HUDEP-2 (cell line): ENCODE measurements at regions not wholly inside any gene's neighbourhood (a gene's known extent, or its start where the extent isn't known, plus 50 kb on each side); places are given as distances from the start of the nearest gene placed in this dataset.
"Not testable (repeated sequence)": the region's sequence is repeated elsewhere in the genome, so short reads cannot be mapped to it uniquely, and the experiment has no call there.

ENCODE experiments used
- DNase-seq, 76 experiments: peaks; one replicate each; lab custom pipeline; 2025; ENCODE audit not compliant: unreplicated experiment in 76 of 76; lab: John Stamatoyannopoulos, UW

DNA sequence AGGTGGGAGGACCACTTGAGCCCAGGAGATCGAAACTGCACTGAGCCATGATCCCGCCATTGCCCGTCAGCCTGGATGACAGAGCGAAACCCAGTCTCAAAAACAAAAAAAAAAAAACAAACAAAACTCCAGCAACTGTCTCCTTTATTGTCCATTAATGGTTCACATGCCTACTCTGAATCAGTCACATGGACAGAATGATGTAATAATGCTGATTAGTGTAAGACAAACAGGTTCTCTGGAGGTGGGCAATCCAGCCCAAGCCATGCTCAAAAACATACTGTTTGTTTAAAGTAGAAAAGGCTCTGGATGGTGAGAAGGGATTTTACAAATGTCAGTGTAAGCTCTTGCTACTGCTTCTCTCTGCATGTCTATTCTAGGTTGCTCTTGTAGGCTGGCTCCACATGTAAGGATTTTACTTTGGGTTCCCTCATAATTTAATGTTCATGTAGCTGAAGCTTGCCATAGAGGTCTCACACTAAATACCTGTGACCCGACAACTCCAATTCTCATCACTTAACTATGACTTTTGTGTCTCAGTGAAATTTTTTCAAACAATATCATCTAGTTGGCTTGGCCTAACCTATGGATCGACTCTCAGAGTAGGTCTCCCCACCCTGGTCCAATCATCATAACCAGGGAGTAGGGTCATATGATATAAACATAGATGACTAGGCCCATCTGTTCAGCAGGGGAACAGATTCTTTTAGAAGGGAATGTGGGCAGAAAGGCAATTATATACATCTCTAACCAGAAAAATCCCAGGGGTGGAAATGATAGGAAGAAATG lies 83.9 kb upstream of the SLC39A10 start:
- no peak for DNase-seq

GRCh38 chr2:195570329-195570728 lies 86.7 kb upstream of the SLC39A10 start:
- no peak for DNase-seq

- no peak for DNase-seq
Measured at GRCh38 chr2:195569255-195569654, 87.8 kb upstream of the SLC39A10 start.

- not testable (repeated sequence) for DNase-seq
Measured at GRCh38 chr2:195564625-195565135, 92.3 kb upstream of the SLC39A10 start.

DNA sequence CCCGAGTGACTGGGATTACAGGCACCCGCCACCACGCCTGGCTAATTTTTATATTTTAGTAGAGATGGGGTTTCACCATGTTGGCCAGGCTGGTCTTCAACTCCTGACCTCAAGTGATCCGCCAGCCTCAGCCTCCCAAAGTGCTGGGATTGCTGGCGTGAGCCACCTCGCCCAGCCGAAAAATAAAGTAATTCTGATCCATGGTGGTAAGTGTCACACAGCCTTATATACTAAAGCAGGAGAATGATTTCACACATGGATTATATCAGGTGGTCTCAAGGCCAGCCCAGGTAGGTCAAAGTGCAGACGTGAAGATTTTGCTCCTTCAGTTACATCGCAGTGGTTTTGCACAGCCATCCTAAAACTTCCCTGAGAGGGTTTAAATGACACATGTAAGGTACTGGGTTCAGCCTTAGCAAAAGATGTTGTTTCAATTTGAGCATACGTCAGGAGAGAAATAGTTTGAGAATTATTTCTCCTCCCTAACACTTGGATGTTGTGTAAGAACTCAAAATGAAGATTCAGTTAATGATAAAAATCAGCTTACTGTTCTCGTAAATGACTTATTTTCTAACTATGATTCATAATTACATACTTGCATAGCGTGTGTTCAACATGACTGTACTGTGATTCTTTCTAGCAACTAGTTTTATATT lies 93.0 kb upstream of the SLC39A10 start:
- no peak for DNase-seq

- DNase-seq, result peak in 2 of 76 experiments; percentile 7 to 52
Measured at GRCh38 chr2:195562570-195563566, 94.2 kb upstream of the SLC39A10 start.

GRCh38 chr2:195561116-195561921 lies 95.7 kb upstream of the SLC39A10 start:
- no peak for DNase-seq

DNA sequence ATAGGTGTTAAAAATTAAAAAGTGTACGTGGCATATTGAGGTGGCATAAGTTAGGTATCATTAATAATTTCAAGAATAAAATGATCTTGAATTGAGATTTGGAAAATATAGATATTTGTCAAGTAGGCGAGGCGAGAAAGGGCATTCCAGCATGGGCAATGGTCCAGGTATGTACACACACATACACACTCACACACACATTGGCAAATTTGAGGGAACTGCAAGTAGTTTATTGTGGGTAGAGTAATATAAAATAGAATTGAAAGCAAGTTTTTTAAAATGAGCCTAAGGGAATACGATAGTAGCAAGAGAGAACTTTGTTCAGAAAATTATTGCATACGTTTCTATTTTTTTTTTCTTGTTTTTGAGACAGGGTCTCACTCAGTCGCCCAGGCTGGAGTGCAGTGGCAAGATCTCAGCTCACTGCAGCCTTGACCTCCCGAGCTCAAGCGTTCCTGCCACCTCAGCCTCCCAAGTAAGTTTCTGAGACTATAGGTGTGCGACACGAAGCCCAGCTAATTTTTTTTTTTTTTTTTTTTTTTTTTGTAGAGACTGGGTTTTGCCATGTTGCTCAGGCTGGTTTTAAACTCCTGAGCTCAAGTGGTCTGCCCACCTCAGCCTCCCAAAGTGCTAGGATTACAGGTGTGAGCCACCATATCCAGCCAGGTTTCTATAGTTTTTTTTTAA lies 96.7 kb upstream of the SLC39A10 start:
- no peak for DNase-seq

- no peak for DNase-seq
Measured at GRCh38 chr2:195559431-195559914, 97.6 kb upstream of the SLC39A10 start.

- no peak for DNase-seq
Measured at GRCh38 chr2:195555971-195556370, 101.1 kb upstream of the SLC39A10 start.

- DNase-seq, result no peak
Measured at GRCh38 chr2:195552581-195552980, 104.4 kb upstream of the SLC39A10 start.

GRCh38 chr2:195548198-195548940 lies 108.7 kb upstream of the SLC39A10 start:
- DNase-seq, result no peak

DNA sequence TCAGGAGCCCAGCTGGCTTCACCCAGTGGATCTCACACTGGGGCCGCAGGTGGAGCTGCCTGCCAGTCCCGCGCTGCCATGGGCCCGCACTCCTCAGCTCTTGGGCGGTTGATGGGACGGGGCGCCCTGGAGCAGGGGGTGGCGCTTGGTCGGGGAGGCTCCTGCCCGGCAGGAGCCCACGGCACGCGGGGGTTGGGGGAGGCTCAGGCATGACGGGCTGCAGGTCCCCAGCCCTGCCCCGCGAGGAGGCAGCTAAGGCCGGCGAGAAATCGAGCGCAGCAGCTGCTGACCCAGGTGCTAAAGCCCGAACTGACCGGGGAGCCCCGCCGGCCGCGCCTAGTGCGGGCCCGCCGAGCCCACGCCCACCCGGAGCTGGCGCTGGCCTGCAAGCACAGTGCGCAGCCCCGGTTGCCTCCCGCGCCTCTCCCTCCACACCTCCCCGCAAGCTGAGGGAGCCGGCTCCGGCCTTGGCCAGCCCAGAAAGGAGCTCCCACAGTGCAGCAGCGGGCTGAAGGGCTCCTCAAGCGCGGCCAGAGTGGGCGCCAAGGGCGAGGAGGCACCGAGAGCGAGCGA lies 109.7 kb upstream of the SLC39A10 start:
- DNase-seq, result not testable (repeated sequence)

DNA sequence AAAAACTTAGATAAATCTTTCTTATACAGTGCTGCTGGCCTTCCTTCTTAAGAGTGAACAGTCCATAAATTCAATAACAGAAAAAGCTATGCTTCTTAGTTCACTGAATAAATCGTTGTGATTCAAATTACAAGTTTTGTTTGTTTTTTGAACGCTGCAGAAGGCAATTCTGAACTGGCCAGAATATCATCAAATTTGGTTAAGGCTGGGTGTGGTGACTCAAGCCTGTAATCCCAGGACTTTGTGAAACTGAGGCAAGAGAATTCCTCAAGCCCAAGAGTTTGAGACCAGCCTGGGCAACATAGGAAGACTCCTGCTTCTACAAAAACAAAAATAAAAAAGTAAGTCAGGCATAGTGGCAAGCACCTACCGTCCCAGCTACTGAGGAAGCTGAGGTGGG lies 111.2 kb upstream of the SLC39A10 start:
- DNase-seq, result no peak

DNA sequence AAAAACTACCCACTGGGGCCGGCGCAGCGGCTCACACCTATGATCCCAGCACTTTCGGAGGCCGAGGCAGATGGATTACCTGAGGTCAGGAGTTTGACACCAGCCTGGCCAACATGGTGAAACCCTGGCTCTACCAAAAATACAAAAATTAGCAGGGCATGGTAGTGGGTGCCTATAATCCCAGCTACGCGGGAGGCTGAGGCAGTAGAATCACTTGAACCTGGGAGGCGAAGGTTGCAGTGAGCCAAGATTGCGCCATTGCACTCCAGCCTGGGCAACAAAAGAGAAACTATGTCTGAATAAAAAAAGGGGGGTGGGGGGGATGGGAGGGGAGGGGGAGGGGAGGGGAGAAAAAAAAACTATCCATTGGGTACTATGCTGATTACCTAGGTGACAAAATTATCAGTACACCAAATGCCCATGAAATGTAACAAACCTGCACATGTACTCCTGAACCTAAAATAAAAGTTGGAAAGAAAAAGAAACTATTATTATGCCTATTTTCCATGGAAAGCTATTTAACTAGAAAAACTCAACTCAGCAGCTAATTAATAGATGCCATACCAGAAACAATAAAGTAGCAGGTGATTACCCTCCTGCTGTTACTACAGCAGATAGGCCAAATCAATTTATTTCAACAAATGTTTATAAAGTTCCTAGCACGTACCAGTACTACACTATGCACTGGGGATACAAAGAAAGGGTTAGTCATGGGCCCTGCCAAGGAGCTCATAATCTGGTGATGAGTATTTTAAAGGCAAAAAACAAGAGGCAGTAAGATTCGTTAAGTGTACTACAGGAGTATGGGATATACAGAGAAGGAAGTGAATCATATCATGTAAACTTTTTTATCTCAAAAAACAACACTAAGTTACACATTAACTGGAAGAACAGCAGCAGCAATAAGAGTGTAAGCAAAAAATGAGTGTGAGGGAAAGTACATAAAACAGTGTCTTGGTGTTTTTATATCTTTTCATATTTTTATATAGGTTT lies 112.8 kb upstream of the SLC39A10 start:
- peak in 2 of 76 experiments; percentile 17 to 37 for DNase-seq

GRCh38 chr2:195543063-195543462 lies 114.0 kb upstream of the SLC39A10 start:
- DNase-seq, result peak in 1 of 76 experiments; percentile 7

DNA sequence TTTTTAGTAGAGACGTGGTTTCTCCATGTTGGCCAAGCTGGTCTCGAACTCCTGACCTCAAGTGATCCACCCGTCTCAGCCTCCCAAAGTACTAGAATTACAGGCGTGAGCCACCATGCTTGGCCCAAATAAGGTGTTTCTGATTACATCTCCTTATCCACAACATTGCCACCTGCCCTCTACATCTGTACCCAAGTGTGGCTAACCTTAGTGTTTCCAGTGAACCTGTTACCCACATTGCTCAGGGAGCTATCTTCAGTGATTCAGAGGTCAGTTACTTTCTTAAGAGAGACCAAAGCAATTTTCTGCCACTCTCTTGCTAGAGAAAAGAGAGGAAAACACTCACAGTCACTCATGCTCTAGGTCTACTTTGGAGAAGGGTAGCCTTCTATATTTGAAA lies 115.0 kb upstream of the SLC39A10 start:
- no peak for DNase-seq
